ENCODE measurements at regions not wholly inside any gene's neighbourhood (a gene's known extent, or its start where the extent isn't known, plus 50 kb on each side); places are given as distances from the start of the nearest gene placed in this dataset.

- TF ChIP-seq CTCF (IDR thresholded peaks at IDR 0.05): no peak
- no peak for TF ChIP-seq POLR2A (IDR thresholded peaks at IDR 0.05)
Measured at GRCh38 chr10:36036137-36036536, 394.0 kb upstream of the FZD8 start.
